Breast epithelium (tissue), 3 donors: ENCODE measurements at regions not wholly inside any gene's neighbourhood (a gene's known extent, or its start where the extent isn't known, plus 50 kb on each side); places are given as distances from the start of the nearest gene placed in this dataset.

Source experiments
- POLR2AphosphoS5 ChIP-seq, 3 donors: sonication (generic); formaldehyde crosslinking; IDR thresholded peaks; one replicate each; pipeline ENCODE4 v1.6.1; 2017; ENCODE audit warnings: antibody characterized with exemption in 3 of 3
- TF ChIP-seq, protein P1 (sequence below), 3 donors: fragments of 450-650 bp; IDR thresholded peaks; one replicate each; pipeline ENCODE4 v1.5.1; 2016 to 2017; ENCODE audit warnings: antibody characterized with exemption in 3 of 3, mild to moderate bottlenecking in 3 of 3, moderate library complexity in 3 of 3

DNA sequence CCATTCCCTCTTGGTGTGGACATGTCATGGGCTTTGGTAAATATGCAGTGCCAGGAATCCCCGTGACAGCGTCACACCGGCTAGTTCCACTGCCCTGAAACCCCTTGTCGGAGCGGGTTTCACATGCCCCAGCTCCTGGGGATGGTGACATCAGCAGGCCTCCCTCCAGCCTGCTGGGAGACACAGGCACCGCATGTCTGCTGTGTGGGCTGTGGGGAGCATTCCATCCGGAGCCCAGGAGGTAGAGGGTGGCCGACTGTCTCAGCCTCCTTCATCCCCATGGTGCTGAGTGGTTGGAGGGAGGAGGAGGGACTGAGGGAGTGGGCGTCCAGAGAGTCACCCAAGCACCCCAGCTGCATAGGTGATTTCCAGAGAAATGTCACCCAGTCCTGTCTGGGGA is 1161.1 kb downstream of the BRD1 start:
- TF ChIP-seq, protein P1, sequence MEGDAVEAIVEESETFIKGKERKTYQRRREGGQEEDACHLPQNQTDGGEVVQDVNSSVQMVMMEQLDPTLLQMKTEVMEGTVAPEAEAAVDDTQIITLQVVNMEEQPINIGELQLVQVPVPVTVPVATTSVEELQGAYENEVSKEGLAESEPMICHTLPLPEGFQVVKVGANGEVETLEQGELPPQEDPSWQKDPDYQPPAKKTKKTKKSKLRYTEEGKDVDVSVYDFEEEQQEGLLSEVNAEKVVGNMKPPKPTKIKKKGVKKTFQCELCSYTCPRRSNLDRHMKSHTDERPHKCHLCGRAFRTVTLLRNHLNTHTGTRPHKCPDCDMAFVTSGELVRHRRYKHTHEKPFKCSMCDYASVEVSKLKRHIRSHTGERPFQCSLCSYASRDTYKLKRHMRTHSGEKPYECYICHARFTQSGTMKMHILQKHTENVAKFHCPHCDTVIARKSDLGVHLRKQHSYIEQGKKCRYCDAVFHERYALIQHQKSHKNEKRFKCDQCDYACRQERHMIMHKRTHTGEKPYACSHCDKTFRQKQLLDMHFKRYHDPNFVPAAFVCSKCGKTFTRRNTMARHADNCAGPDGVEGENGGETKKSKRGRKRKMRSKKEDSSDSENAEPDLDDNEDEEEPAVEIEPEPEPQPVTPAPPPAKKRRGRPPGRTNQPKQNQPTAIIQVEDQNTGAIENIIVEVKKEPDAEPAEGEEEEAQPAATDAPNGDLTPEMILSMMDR (IDR thresholded peaks at IDR 0.05) = no peak
- TF ChIP-seq POLR2AphosphoS5 (IDR thresholded peaks at IDR 0.05) = no peak
